CD4-positive, CD25-positive, alpha-beta regulatory T cell (primary cell): ENCODE measurements at regions not wholly inside any gene's neighbourhood (a gene's known extent, or its start where the extent isn't known, plus 50 kb on each side); places are given as distances from the start of the nearest gene placed in this dataset.

Experiments used
- ATAC-seq, 2 donors: fragments of 150-1000 bp; cut with Tn5 transposase; one replicate each; pipeline ENCODE4 v1.10.0; 2021; ENCODE audit warnings: low read depth in 2 of 2, moderate number of reproducible peaks in 2 of 2, moderate library complexity in 1 of 2
- DNase-seq, 3 donors: peaks; one replicate each; pipeline versions ENCODE4 v3.0.0 to v3.0.0-alpha.2; 2012 to 2022; ENCODE audit warnings: mixed read lengths in 1 of 3
- H3K27ac ChIP-seq: one replicate; pipeline ENCODE4 v1.7.0; 2013; ENCODE audit warnings: mild to moderate bottlenecking, low read length; ENCODE audit not compliant: insufficient read depth, poor library complexity, severe bottlenecking
- H3K27me3 ChIP-seq: one replicate; pipeline ENCODE4 v1.7.0; 2013; ENCODE audit warnings: low read length; ENCODE audit not compliant: control insufficient read depth, insufficient read depth
- H3K36me3 ChIP-seq: one replicate; pipeline ENCODE4 v1.7.0; 2013; ENCODE audit warnings: mild to moderate bottlenecking, low read length, moderate library complexity; ENCODE audit not compliant: control insufficient read depth, insufficient read depth
- H3K4me1 ChIP-seq: 2 replicates; pipeline ENCODE4 v1.7.0; 2013; ENCODE audit warnings: mild to moderate bottlenecking, low read length; ENCODE audit not compliant: insufficient read depth, control insufficient read depth, poor library complexity, severe bottlenecking
- H3K4me3 ChIP-seq: one replicate; pipeline ENCODE4 v1.7.0; 2013; ENCODE audit warnings: low read depth, mild to moderate bottlenecking, low read length, moderate library complexity
- H3K9me3 ChIP-seq, 2 experiments: 1 replicate in 1 of 2; 2 replicates in 1 of 2; pipeline ENCODE4 v1.7.0; 2013; ENCODE audit warnings: low read length in 2 of 2, mild to moderate bottlenecking in 1 of 2, moderate library complexity in 1 of 2; ENCODE audit not compliant: control insufficient read depth in 2 of 2
- H3K27ac Mint-ChIP-seq, 3 donors: one replicate each; pipeline ENCODE4 v1.8.0; 2020 to 2022; ENCODE audit warnings: mild to moderate bottlenecking in 3 of 3, mixed read lengths in 3 of 3, moderate library complexity in 2 of 3
- H3K27me3 Mint-ChIP-seq: one replicate; pipeline ENCODE4 v1.8.0; 2022; ENCODE audit warnings: mild to moderate bottlenecking, mixed read lengths
- H3K36me3 Mint-ChIP-seq: one replicate; pipeline ENCODE4 v1.8.0; 2020; ENCODE audit warnings: mixed read lengths
- H3K4me1 Mint-ChIP-seq, 4 donors: one replicate each; pipeline ENCODE4 v1.8.0; 2020 to 2022; ENCODE audit warnings: mixed read lengths in 4 of 4, mild to moderate bottlenecking in 1 of 4
- H3K4me3 Mint-ChIP-seq, 4 donors: one replicate each; pipeline ENCODE4 v1.8.0; 2020 to 2022; ENCODE audit warnings: mild to moderate bottlenecking in 4 of 4, mixed read lengths in 4 of 4, moderate library complexity in 3 of 4
- H3K9me3 Mint-ChIP-seq, 7 donors: one replicate each; pipeline ENCODE4 v1.8.0; 2020 to 2022; ENCODE audit warnings: mixed read lengths in 7 of 7, mild to moderate bottlenecking in 3 of 7, moderate library complexity in 2 of 7

DNA sequence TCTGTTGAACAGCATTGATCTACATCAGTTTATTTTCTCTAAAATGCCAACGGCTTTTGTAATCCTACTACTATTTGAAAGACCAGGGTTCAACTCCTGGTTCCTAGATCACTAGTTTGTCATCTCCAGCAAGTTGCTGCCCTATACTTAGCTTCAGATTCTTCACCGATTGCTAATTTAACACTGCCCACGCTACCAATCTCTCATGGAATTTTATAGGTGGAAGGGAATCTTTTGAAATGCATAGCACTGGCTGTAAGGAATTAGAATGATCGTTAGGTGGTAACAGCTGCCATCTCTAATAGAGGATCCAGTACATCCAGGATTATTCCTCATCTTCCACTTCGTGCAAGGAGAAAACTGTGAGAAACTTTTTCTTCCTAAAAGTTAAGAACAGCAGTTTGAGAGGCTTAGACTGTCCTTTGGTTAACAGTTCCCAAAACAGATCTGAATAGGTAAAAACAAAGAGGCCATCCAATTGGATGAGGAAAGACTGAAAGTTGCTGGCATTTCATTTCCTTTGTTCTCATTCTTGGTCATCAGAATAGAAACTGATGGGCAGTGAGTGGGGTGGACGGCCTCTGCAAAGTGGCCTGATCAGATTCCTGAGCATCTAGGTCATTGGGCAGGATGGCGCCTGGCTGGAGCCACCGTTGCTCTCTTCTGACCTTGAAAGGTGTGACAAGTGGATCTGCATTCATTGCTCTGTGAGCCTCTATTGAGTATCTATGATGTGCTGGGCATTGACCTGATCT lies 236.3 kb upstream of the SORL1-AS1 start:
- Mint-ChIP-seq H3K4me3 (no peak overlapping the region), H3K9me3 (no peaks in the 10 kb centered on the region), H3K27ac (no peak overlapping the region), H3K4me1 (no peaks in the 10 kb centered on the region), H3K36me3 (no peaks in the 10 kb centered on the region), H3K27me3 (peaks cover 10% of the 10 kb centered on the region)
- Histone ChIP-seq H3K4me3 (no peak overlapping the region), H3K9me3 (no peaks in the 10 kb centered on the region), H3K36me3 (no peaks in the 10 kb centered on the region), H3K27ac (no peak overlapping the region), H3K4me1 (no peaks in the 10 kb centered on the region), H3K27me3 (no peaks in the 10 kb centered on the region)
- DNase-seq (no peak), ATAC-seq (no peak)

DNA sequence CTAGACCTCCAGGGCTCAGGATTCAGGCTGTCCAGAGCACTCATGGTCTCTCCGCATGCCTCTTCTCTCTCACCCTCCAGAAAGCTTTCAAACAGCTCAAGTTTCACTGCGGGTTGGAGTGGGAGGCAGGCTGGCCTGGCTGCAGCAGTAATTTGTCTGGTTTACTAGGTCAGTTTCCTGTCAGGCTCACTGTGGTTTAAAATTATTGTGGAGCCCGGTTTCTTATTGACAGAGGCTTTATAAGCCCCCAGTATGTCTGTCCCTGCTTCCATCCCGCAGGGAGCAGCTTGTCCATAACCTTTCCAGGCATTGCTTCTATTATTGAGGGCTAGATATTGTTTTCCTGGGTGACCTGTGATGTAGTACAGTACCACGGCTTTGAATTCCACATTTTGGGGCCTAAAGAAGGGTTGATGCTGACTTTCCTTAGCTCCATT lies 235.3 kb upstream of the SORL1-AS1 start:
- Histone ChIP-seq H3K4me1 (no peaks in the 10 kb centered on the region), H3K27ac (no peak overlapping the region), H3K4me3 (no peak overlapping the region), H3K36me3 (no peaks in the 10 kb centered on the region), H3K27me3 (no peaks in the 10 kb centered on the region), H3K9me3 (no peaks in the 10 kb centered on the region)
- no peak for DNase-seq
- no peaks in the 10 kb centered on the region for H3K36me3 Mint-ChIP-seq
- H3K9me3 Mint-ChIP-seq, result no peaks in the 10 kb centered on the region
- H3K27ac Mint-ChIP-seq, result no peak overlapping the region
- peaks cover 10% of the 10 kb centered on the region for H3K27me3 Mint-ChIP-seq
- no peak overlapping the region for H3K4me3 Mint-ChIP-seq
- ATAC-seq, result no peak
- no peaks in the 10 kb centered on the region for H3K4me1 Mint-ChIP-seq

GRCh38 chr11:121683791-121684190 lies 231.0 kb upstream of the SORL1-AS1 start:
- DNase-seq (no peak), ATAC-seq (no peak)
- Mint-ChIP-seq H3K4me1 (no peaks in the 10 kb centered on the region), H3K27ac (no peak overlapping the region), H3K9me3 (peaks cover 0 to 4% (median 0%) of the 10 kb centered on the region in 7 donors), H3K27me3 (peaks cover 10% of the 10 kb centered on the region), H3K36me3 (no peaks in the 10 kb centered on the region), H3K4me3 (no peak overlapping the region)
- no peak overlapping the region for H3K4me3 ChIP-seq
- no peaks in the 10 kb centered on the region for H3K36me3 ChIP-seq
- H3K9me3 ChIP-seq, result no peaks in the 10 kb centered on the region
- H3K27ac ChIP-seq, result no peak overlapping the region
- H3K27me3 ChIP-seq, result no peaks in the 10 kb centered on the region
- no peaks in the 10 kb centered on the region for H3K4me1 ChIP-seq
